DND-41 (cell line): ENCODE measurements at regions not wholly inside any gene's neighbourhood (a gene's known extent, or its start where the extent isn't known, plus 50 kb on each side); places are given as distances from the start of the nearest gene placed in this dataset.

Experiments used
- ATAC-seq: fragments of 200-7000 bp; cut with Tn5 transposase; 3 replicates; pipeline ENCODE4 v1.9.1; 2021; ENCODE audit warnings: low read depth; ENCODE audit not compliant: insufficient read depth
- DNase-seq: peaks from one replicate; pipeline ENCODE4 v3.0.0-alpha.2; 2020
- H2AFZ ChIP-seq: 2 replicates; pipeline ENCODE4 v1.6.0; 2012; ENCODE audit warnings: low read depth, low read length
- H3K27ac ChIP-seq: 2 replicates; pipeline ENCODE4 v1.5.1; 2012; ENCODE audit warnings: low read length, inconsistent platforms
- H3K27me3 ChIP-seq: fragments of 200-600 bp; sonication (generic); 2 replicates; pipeline ENCODE4 v1.6.0; 2012; ENCODE audit warnings: low read length, mild to moderate bottlenecking, inconsistent platforms; ENCODE audit not compliant: insufficient read depth, poor library complexity
- H3K36me3 ChIP-seq: 2 replicates; pipeline ENCODE4 v1.5.1; 2012; ENCODE audit warnings: low read length, inconsistent platforms; ENCODE audit not compliant: insufficient read depth
- H3K4me1 ChIP-seq: 2 replicates; pipeline ENCODE4 v1.5.1; 2012; ENCODE audit warnings: mild to moderate bottlenecking, low read length; ENCODE audit not compliant: insufficient read depth
- H3K4me2 ChIP-seq: 2 replicates; pipeline ENCODE4 v1.6.0; 2012; ENCODE audit warnings: mild to moderate bottlenecking, moderate library complexity, low read length, inconsistent platforms; ENCODE audit not compliant: insufficient read depth
- H3K4me3 ChIP-seq, 2 experiments: fragments of 200-600 bp in 1 of 2; shearing (Covaris generic) in 1 of 2; 2 replicates each; pipeline ENCODE4 v1.5.1; 2012 to 2016; ENCODE audit warnings: inconsistent platforms in 2 of 2, low read length in 2 of 2, mild to moderate bottlenecking in 2 of 2, low read depth in 1 of 2, moderate library complexity in 1 of 2
- H3K79me2 ChIP-seq: 2 replicates; pipeline ENCODE4 v1.6.0; 2012; ENCODE audit warnings: low read length, inconsistent platforms; ENCODE audit not compliant: insufficient read depth
- H3K9ac ChIP-seq: 2 replicates; pipeline ENCODE4 v1.6.0; 2012; ENCODE audit warnings: low read depth, mild to moderate bottlenecking, inconsistent platforms, low read length, moderate library complexity
- H3K9me3 ChIP-seq: 2 replicates; pipeline ENCODE4 v1.5.1; 2012; ENCODE audit warnings: low read length, moderate library complexity, mild to moderate bottlenecking, inconsistent platforms; ENCODE audit not compliant: insufficient read depth, severe bottlenecking
- H4K20me1 ChIP-seq: 2 replicates; pipeline ENCODE4 v1.6.0; 2012; ENCODE audit warnings: low read length; ENCODE audit not compliant: insufficient read depth
- EZH2 ChIP-seq: IDR thresholded peaks from 3 replicates; pipeline ENCODE4 v1.6.1; 2012; ENCODE audit warnings: borderline replicate concordance, low read depth, mild to moderate bottlenecking, moderate library complexity, low read length, inconsistent platforms; ENCODE audit not compliant: severe bottlenecking
- TF ChIP-seq, protein P1 (sequence below): IDR thresholded peaks from 2 replicates; pipeline ENCODE4 v1.5.1; 2012; ENCODE audit warnings: borderline replicate concordance, low read length, moderate library complexity, mild to moderate bottlenecking; ENCODE audit not compliant: poor library complexity, severe bottlenecking; ENCODE audit errors: extremely low read depth

GRCh38 chr1:60483509-60483908, 409.9 kb upstream of the C1orf87 start:
- Histone ChIP-seq H3K4me1 (no peaks in the 10 kb centered on the region), H4K20me1 (no peaks in the 10 kb centered on the region), H3K9ac (no peak overlapping the region), H3K4me3 (no peak overlapping the region), H3K4me2 (no peak overlapping the region), H3K9me3 (no peaks in the 10 kb centered on the region), H3K27ac (no peak overlapping the region), H3K79me2 (no peaks in the 10 kb centered on the region), H3K36me3 (no peaks in the 10 kb centered on the region), H2AFZ (no peak overlapping the region), H3K27me3 (no peaks in the 10 kb centered on the region)
- no peak for DNase-seq
- ATAC-seq: no peak
- TF ChIP-seq EZH2: no peak
- TF ChIP-seq, protein P1, sequence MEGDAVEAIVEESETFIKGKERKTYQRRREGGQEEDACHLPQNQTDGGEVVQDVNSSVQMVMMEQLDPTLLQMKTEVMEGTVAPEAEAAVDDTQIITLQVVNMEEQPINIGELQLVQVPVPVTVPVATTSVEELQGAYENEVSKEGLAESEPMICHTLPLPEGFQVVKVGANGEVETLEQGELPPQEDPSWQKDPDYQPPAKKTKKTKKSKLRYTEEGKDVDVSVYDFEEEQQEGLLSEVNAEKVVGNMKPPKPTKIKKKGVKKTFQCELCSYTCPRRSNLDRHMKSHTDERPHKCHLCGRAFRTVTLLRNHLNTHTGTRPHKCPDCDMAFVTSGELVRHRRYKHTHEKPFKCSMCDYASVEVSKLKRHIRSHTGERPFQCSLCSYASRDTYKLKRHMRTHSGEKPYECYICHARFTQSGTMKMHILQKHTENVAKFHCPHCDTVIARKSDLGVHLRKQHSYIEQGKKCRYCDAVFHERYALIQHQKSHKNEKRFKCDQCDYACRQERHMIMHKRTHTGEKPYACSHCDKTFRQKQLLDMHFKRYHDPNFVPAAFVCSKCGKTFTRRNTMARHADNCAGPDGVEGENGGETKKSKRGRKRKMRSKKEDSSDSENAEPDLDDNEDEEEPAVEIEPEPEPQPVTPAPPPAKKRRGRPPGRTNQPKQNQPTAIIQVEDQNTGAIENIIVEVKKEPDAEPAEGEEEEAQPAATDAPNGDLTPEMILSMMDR: no peak

DNA sequence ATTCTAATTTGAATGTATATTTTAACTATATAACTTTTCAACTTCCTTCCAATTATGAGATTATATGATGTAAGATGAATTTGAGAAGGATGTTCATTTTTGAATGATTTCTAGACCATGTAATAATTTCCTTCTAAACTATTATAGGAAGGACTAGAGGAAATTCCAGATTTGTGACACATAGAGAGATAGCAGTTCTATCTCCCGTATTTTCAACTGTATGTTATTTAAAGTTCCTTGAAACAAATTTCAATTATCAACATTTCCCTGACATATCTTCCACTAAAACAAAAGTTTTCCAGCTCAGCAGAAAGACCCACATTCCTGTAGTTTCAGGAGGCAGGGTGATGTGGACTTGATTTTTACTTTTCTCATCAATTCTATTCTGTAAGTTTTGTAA, 396.7 kb upstream of the C1orf87 start:
- ATAC-seq (no peak), DNase-seq (no peak)
- Histone ChIP-seq H3K9ac (no peak overlapping the region), H3K4me2 (no peak overlapping the region), H3K4me3 (no peak overlapping the region), H3K9me3 (no peaks in the 10 kb centered on the region), H3K27me3 (no peaks in the 10 kb centered on the region), H3K36me3 (no peaks in the 10 kb centered on the region), H3K4me1 (no peaks in the 10 kb centered on the region), H4K20me1 (no peaks in the 10 kb centered on the region), H3K79me2 (no peaks in the 10 kb centered on the region), H2AFZ (no peak overlapping the region), H3K27ac (no peak overlapping the region)
- TF ChIP-seq, protein P1: no peak

GRCh38 chr1:60463786-60464185, 390.2 kb upstream of the C1orf87 start:
- H3K27ac ChIP-seq: no peak overlapping the region
- no peaks in the 10 kb centered on the region for H4K20me1 ChIP-seq
- DNase-seq: no peak
- no peak overlapping the region for H2AFZ ChIP-seq
- no peak overlapping the region for H3K9ac ChIP-seq
- TF ChIP-seq EZH2: no peak
- TF ChIP-seq, protein P1: no peak
- no peaks in the 10 kb centered on the region for H3K27me3 ChIP-seq
- no peaks in the 10 kb centered on the region for H3K4me1 ChIP-seq
- no peaks in the 10 kb centered on the region for H3K79me2 ChIP-seq
- ATAC-seq: no peak
- no peak overlapping the region for H3K4me3 ChIP-seq
- H3K36me3 ChIP-seq: no peaks in the 10 kb centered on the region
- H3K4me2 ChIP-seq: no peak overlapping the region
- no peaks in the 10 kb centered on the region for H3K9me3 ChIP-seq

GRCh38 chr1:60463146-60463545, 389.6 kb upstream of the C1orf87 start:
- Histone ChIP-seq H3K36me3 (no peaks in the 10 kb centered on the region), H3K9me3 (no peaks in the 10 kb centered on the region), H4K20me1 (no peaks in the 10 kb centered on the region), H3K79me2 (no peaks in the 10 kb centered on the region), H3K4me3 (no peak overlapping the region), H2AFZ (no peak overlapping the region), H3K4me2 (no peak overlapping the region), H3K27me3 (no peaks in the 10 kb centered on the region), H3K4me1 (no peaks in the 10 kb centered on the region), H3K9ac (no peak overlapping the region), H3K27ac (no peak overlapping the region)
- no peak for DNase-seq
- ATAC-seq: no peak
- TF ChIP-seq, protein P1: no peak
- no peak for TF ChIP-seq EZH2
